ENCODE measurements at regions not wholly inside any gene's neighbourhood (a gene's known extent, or its start where the extent isn't known, plus 50 kb on each side); places are given as distances from the start of the nearest gene placed in this dataset.

DNA sequence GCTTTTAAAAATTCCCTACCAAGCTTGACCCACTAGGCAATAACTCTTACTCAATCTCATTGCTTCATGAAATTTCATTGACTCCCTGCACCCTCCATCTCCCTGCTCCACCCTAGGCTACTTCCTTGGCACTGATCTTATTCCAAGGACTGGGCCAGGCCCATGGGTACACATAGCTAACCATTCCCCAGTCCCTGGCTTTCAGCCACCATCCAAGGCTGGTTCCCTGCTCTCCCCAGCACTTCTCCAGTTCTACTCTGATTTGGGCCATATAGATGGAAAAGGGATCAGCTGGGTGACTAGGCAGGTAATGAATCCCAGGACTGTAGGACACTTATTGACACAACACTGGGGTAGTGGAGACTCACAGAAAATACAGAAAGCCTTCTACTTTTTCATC lies 88.1 kb upstream of the NEO1 start:
- TF ChIP-seq, protein P1, sequence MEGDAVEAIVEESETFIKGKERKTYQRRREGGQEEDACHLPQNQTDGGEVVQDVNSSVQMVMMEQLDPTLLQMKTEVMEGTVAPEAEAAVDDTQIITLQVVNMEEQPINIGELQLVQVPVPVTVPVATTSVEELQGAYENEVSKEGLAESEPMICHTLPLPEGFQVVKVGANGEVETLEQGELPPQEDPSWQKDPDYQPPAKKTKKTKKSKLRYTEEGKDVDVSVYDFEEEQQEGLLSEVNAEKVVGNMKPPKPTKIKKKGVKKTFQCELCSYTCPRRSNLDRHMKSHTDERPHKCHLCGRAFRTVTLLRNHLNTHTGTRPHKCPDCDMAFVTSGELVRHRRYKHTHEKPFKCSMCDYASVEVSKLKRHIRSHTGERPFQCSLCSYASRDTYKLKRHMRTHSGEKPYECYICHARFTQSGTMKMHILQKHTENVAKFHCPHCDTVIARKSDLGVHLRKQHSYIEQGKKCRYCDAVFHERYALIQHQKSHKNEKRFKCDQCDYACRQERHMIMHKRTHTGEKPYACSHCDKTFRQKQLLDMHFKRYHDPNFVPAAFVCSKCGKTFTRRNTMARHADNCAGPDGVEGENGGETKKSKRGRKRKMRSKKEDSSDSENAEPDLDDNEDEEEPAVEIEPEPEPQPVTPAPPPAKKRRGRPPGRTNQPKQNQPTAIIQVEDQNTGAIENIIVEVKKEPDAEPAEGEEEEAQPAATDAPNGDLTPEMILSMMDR (IDR thresholded peaks at IDR 0.05; ENCODE audit: low read depth, low read length) = no peak
- TF ChIP-seq EZH2phosphoT487 (IDR thresholded peaks at IDR 0.05; ENCODE audit: low read depth) = no peak
